HG02610 (cell line): ENCODE measurements at regions not wholly inside any gene's neighbourhood (a gene's known extent, or its start where the extent isn't known, plus 50 kb on each side); places are given as distances from the start of the nearest gene placed in this dataset.
"Not testable (repeated sequence)": the region's sequence is repeated elsewhere in the genome, so short reads cannot be mapped to it uniquely, and the experiment has no call there.

Experiments used
- ATAC-seq: cut with Tn5 transposase; IDR thresholded peaks from one replicate; pipeline ENCODE4 v1.9.1; 2021; ENCODE audit warnings: mild to moderate bottlenecking, moderate library complexity; ENCODE audit not compliant: unreplicated experiment

- ATAC-seq = not testable (repeated sequence)
These were observed 155.7 kb downstream of the VEGFA start for GRCh38 chr6:43925636-43926139.

- no peak for ATAC-seq
These were observed 154.3 kb downstream of the VEGFA start for GRCh38 chr6:43924222-43924702.

GRCh38 chr6:43923376-43924221 is 153.6 kb downstream of the VEGFA start:
- no peak for ATAC-seq

GRCh38 chr6:43922426-43923375 is 152.7 kb downstream of the VEGFA start:
- ATAC-seq = no peak

GRCh38 chr6:43921548-43922425 is 151.8 kb downstream of the VEGFA start:
- no peak for ATAC-seq

- ATAC-seq = no peak
These were observed 151.0 kb downstream of the VEGFA start for GRCh38 chr6:43921039-43921438.

- no peak for ATAC-seq
These were observed 149.8 kb downstream of the VEGFA start for GRCh38 chr6:43919774-43920173.

GRCh38 chr6:43917878-43918382 is 147.9 kb downstream of the VEGFA start:
- no peak for ATAC-seq

- no peak for ATAC-seq
These were observed 147.2 kb downstream of the VEGFA start for GRCh38 chr6:43916924-43917877.

GRCh38 chr6:43915986-43916923 is 146.2 kb downstream of the VEGFA start:
- ATAC-seq = no peak

GRCh38 chr6:43915208-43915869 is 145.3 kb downstream of the VEGFA start:
- no peak for ATAC-seq

- ATAC-seq = no peak
These were observed 144.5 kb downstream of the VEGFA start for GRCh38 chr6:43914272-43915147.

- ATAC-seq = no peak
These were observed 143.6 kb downstream of the VEGFA start for GRCh38 chr6:43913375-43914271.

GRCh38 chr6:43912598-43913371 is 142.8 kb downstream of the VEGFA start:
- ATAC-seq = no peak

GRCh38 chr6:43912116-43912577 is 142.1 kb downstream of the VEGFA start:
- ATAC-seq = no peak
